Fibroblast of the aortic adventitia (primary cell): ENCODE measurements at regions not wholly inside any gene's neighbourhood (a gene's known extent, or its start where the extent isn't known, plus 50 kb on each side); places are given as distances from the start of the nearest gene placed in this dataset.

ENCODE experiments used
- DNase-seq: peaks from one replicate; pipeline ENCODE4 v3.0.0-alpha.2; 2010; ENCODE audit warnings: low read depth
- H3K4me3 ChIP-seq: 2 replicates; pipeline ENCODE4 v1.5.1; 2011; ENCODE audit warnings: low read depth, mild to moderate bottlenecking, control low read depth, low read length, moderate library complexity
- TF ChIP-seq, protein P1 (sequence below): IDR thresholded peaks from 2 replicates; pipeline ENCODE4 v1.5.1; 2011; ENCODE audit warnings: mild to moderate bottlenecking, low read length, control low read depth, inconsistent platforms; ENCODE audit not compliant: insufficient read depth

DNA sequence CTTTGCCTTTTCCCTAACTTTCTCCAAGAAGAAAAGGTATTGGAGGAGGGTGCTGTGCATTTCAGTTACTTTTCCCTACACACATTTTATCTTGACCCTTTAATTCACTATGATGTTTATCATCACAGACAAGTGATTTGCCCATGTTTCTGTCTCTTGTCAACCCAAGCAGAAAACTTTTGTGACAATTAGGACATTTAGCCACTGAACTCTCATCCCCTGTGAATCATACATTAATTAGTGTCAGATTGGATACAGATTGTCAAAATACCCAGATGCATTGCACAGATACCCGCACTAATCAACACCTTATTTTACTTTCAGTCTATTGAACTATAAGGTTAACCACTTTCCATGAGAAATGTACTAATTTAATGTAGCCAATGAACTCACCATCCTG is 912.9 kb downstream of the SORCS1 start:
- TF ChIP-seq, protein P1, sequence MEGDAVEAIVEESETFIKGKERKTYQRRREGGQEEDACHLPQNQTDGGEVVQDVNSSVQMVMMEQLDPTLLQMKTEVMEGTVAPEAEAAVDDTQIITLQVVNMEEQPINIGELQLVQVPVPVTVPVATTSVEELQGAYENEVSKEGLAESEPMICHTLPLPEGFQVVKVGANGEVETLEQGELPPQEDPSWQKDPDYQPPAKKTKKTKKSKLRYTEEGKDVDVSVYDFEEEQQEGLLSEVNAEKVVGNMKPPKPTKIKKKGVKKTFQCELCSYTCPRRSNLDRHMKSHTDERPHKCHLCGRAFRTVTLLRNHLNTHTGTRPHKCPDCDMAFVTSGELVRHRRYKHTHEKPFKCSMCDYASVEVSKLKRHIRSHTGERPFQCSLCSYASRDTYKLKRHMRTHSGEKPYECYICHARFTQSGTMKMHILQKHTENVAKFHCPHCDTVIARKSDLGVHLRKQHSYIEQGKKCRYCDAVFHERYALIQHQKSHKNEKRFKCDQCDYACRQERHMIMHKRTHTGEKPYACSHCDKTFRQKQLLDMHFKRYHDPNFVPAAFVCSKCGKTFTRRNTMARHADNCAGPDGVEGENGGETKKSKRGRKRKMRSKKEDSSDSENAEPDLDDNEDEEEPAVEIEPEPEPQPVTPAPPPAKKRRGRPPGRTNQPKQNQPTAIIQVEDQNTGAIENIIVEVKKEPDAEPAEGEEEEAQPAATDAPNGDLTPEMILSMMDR, result no peak
- DNase-seq, result no peak

DNA sequence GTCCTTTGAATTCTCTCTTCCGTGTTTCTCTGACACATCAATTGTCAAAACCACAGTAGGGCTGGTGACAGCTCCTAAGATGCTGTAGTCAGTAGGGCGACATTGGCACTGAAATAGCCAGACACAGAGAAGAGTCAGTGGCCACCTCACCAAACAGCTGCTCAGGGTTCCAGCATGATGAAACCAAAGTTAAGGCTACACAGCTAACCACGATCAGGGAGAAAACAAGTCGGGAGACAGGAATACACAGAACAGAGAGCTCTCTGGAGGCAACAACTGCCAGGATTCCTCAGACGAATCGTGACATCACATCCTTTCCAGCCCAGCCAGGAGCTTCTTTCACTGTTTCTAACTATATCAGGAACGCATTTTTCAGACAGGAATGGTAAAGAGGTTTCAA is 922.2 kb downstream of the SORCS1 start:
- TF ChIP-seq, protein P1, result no peak
- H3K4me3 ChIP-seq, result no peak overlapping the region
- no peak for DNase-seq

More for the DNA sequence above, 912.9 kb downstream of the SORCS1 start:
- H3K4me3 ChIP-seq, result no peak overlapping the region

GRCh38 chr10:106226828-106227227 is 937.7 kb downstream of the SORCS1 start:
- no peak for DNase-seq
- TF ChIP-seq, protein P1, result no peak
- no peak overlapping the region for H3K4me3 ChIP-seq

GRCh38 chr10:106226142-106226541 is 938.4 kb downstream of the SORCS1 start:
- H3K4me3 ChIP-seq, result no peak overlapping the region
- no peak for DNase-seq
- TF ChIP-seq, protein P1, result no peak

- TF ChIP-seq, protein P1, result no peak
- H3K4me3 ChIP-seq, result no peak overlapping the region
- DNase-seq, result no peak
Observed at GRCh38 chr10:106224676-106225075, 939.8 kb downstream of the SORCS1 start.

DNA sequence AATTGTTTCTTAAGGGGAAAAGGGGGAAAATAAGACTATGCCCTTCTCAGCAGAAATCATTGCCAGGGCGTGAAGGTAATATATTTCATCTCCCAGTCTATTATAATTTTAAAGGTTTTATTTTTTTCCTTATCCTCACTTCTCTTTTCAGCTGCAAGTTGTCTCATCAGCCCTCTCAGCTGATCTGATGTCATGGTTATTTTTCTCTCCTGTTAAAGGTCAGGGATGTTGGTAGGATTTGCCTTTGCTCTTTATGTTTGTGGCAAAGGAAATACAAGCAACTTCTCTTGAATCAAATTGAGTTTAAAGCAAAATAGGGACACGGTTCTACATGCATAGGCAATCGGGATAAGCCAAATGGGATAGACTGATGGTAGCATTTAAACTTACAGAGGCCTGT is 946.9 kb downstream of the SORCS1 start:
- TF ChIP-seq, protein P1, result no peak
- no peak for DNase-seq
- H3K4me3 ChIP-seq, result no peak overlapping the region

- TF ChIP-seq, protein P1, result no peak
- H3K4me3 ChIP-seq, result no peak overlapping the region
- no peak for DNase-seq
Observed at GRCh38 chr10:106216085-106216484, 948.4 kb downstream of the SORCS1 start.
